ENCODE measurements at regions not wholly inside any gene's neighbourhood (a gene's known extent, or its start where the extent isn't known, plus 50 kb on each side); places are given as distances from the start of the nearest gene placed in this dataset.

- TF ChIP-seq CTCF (IDR thresholded peaks at IDR 0.05) = no peak
- no peak for TF ChIP-seq POLR2A (IDR thresholded peaks at IDR 0.05)
Measured at GRCh38 chr7:113338071-113338696, 219.8 kb upstream of the SMIM30 start.

Data from thyroid gland (tissue), 4 donors.